Uterus (tissue), 2 donors: ENCODE measurements at regions not wholly inside any gene's neighbourhood (a gene's known extent, or its start where the extent isn't known, plus 50 kb on each side); places are given as distances from the start of the nearest gene placed in this dataset.

Source experiments
- CTCF ChIP-seq, 4 experiments: fragments of 200-600 bp in 2 of 4; fragments of 450-650 bp in 2 of 4; sonication (generic) in 2 of 4; IDR thresholded peaks; one replicate each; pipeline ENCODE4 v1.5.1; 2016 to 2019; ENCODE audit warnings: antibody characterized with exemption in 4 of 4, mild to moderate bottlenecking in 2 of 4, moderate library complexity in 1 of 4
- POLR2A ChIP-seq, 2 donors: fragments of 450-650 bp; IDR thresholded peaks; one replicate each; pipeline ENCODE4 v1.6.1; 2016; ENCODE audit warnings: antibody characterized with exemption in 2 of 2, mild to moderate bottlenecking in 1 of 2, moderate library complexity in 1 of 2

DNA sequence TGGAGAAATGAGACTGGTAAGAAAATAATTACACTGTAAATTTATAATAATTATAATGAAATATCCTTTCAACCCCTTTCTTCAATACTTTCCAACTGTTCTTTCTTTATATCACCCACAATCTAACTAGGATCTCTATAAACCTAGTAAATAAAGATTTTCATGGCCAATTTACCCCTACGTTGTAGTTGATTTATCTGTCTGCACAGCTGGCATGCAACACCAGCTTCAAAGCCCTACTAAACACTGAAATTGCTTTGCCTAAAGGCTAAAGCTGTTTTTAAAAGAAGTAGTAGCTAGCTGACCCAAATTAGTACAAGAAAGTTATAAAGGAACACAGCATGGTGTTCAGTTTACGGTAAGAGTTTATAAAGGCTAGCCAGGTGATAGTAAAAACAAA is 140.1 kb downstream of the NOL4 start:
- TF ChIP-seq CTCF (IDR thresholded peaks at IDR 0.05) = no peak
- TF ChIP-seq POLR2A (IDR thresholded peaks at IDR 0.05) = no peak
